K562 (cell line): ENCODE measurements at regions not wholly inside any gene's neighbourhood (a gene's known extent, or its start where the extent isn't known, plus 50 kb on each side); places are given as distances from the start of the nearest gene placed in this dataset.

Source experiments
- ATAC-seq: fragments of 200-7000 bp; cut with Tn5 transposase; 3 replicates; pipeline ENCODE4 v1.9.1; 2020; ENCODE audit warnings: moderate library complexity
- BruUV-seq: library from RNA; stranded (reverse); fragments of 400-500 nt; replicated peaks from 2 replicates; lab custom pipeline; 2021; lab: Mats Ljungman, UMichigan
- CTCF ChIA-PET: fragments of 300-600 bp; formaldehyde crosslinking; extraction: SDS; loops from one replicate; lab custom pipeline; 2021; ENCODE audit warnings: low intra/inter-chr PET ratio; lab: Yijun Ruan, JAX
- POLR2A ChIA-PET: fragments of 300-600, 350-650 bp; sonication (Branson Sonifier 250); formaldehyde crosslinking; extraction: SDS; loops from one replicate; lab custom pipeline; 2021; ENCODE audit warnings: antibody characterized with exemption, inconsistent platforms; lab: Yijun Ruan, JAX
- DNase-seq, 4 experiments: peaks; one replicate each; pipeline versions ENCODE4 v3.0.0 to v3.0.0-alpha.2; 2011 to 2018; ENCODE audit warnings: low spot score in 3 of 4, mixed read lengths in 3 of 4; ENCODE audit errors: extremely low read depth in 1 of 4
- FAIRE-seq: peaks from 2 replicates; lab custom pipeline; 2011; peaks lifted over from hg19 to GRCh38; lab: Jason Lieb, UNC
- H2AFZ ChIP-seq: 2 replicates; pipeline ENCODE4 v1.6.0; 2011; ENCODE audit warnings: low read depth, low read length, control low read depth, inconsistent platforms
- H3K27ac ChIP-seq: fragments of 200-600 bp; 3 replicates; pipeline ENCODE4 v1.8.0; 2011; ENCODE audit warnings: low read depth, mild to moderate bottlenecking, control low read depth, inconsistent platforms, low read length, moderate library complexity, mixed read lengths; ENCODE audit errors: extremely low read depth
- H3K27me3 ChIP-seq, 2 experiments: fragments of 300-600 bp in 1 of 2; 2 replicates in 1 of 2; 3 replicates in 1 of 2; pipeline versions ENCODE4 v1.6.0 to v1.8.0; 2011; ENCODE audit warnings: inconsistent platforms in 2 of 2, low read length in 2 of 2, mild to moderate bottlenecking in 1 of 2, mixed read lengths in 1 of 2, moderate library complexity in 1 of 2; ENCODE audit not compliant: control insufficient read depth in 2 of 2, insufficient read depth in 2 of 2
- H3K36me3 ChIP-seq: fragments of 300-600 bp; 3 replicates; pipeline ENCODE4 v1.8.0; 2011; ENCODE audit warnings: mild to moderate bottlenecking, low read length, inconsistent platforms; ENCODE audit not compliant: control insufficient read depth, insufficient read depth
- H3K4me1 ChIP-seq, 2 experiments: fragments of 200-600 bp in 1 of 2; replicated peaks in 1 of 2; 2 replicates in 1 of 2; 3 replicates in 1 of 2; pipeline versions ENCODE4 v1.5.1 to v1.8.0; 2011; ENCODE audit warnings: inconsistent platforms in 2 of 2, low read length in 2 of 2, mild to moderate bottlenecking in 1 of 2, mixed read lengths in 1 of 2, moderate library complexity in 1 of 2; ENCODE audit not compliant: control insufficient read depth in 2 of 2, insufficient read depth in 2 of 2
- H3K4me2 ChIP-seq: 2 replicates; pipeline ENCODE4 v1.6.1; 2011; ENCODE audit warnings: low read length, control low read depth, inconsistent platforms, mixed read lengths; ENCODE audit not compliant: insufficient read depth
- H3K4me3 ChIP-seq: fragments of 200-600 bp; sonication (generic), shearing (Covaris generic); 2 replicates; pipeline ENCODE4 v1.5.1; 2016; ENCODE audit warnings: control low read depth, inconsistent platforms
- H3K79me2 ChIP-seq: fragments of 200-600 bp; 3 replicates; pipeline ENCODE4 v1.8.0; 2011; ENCODE audit warnings: low read length, inconsistent platforms; ENCODE audit not compliant: control insufficient read depth, insufficient read depth
- H3K9ac ChIP-seq, 2 experiments: 2 replicates each; pipeline versions ENCODE4 v1.6.0 to v1.6.1; 2011; ENCODE audit warnings: low read depth in 2 of 2, low read length in 2 of 2, control low read depth in 1 of 2, inconsistent platforms in 1 of 2, mild to moderate bottlenecking in 1 of 2, mixed read lengths in 1 of 2; ENCODE audit not compliant: insufficient read depth in 1 of 2
- H3K9me1 ChIP-seq: one replicate; pipeline ENCODE4 v1.6.0; 2011; ENCODE audit warnings: inconsistent platforms, mild to moderate bottlenecking, low read length, moderate library complexity; ENCODE audit not compliant: control insufficient read depth, insufficient read depth
- H3K9me3 ChIP-seq: replicated peaks from 2 replicates; pipeline ENCODE4 v1.5.1; 2011; ENCODE audit warnings: low read depth, low read length, inconsistent platforms; ENCODE audit not compliant: control insufficient read depth, insufficient read depth
- H4K20me1 ChIP-seq: replicated peaks from 2 replicates; pipeline ENCODE4 v1.6.1; 2011; ENCODE audit warnings: low read length, inconsistent platforms, mixed read lengths; ENCODE audit not compliant: control insufficient read depth, insufficient read depth
- DIDO1 ChIP-seq: fragments of 450-650 bp; IDR thresholded peaks from 2 replicates; pipeline ENCODE4 v1.6.1; 2016; ENCODE audit warnings: low read depth, missing biosample characterization, missing genetic modification characterization
- JUNB ChIP-seq: fragments of 450-650 bp; formaldehyde crosslinking; conservative IDR thresholded peaks from 2 replicates; pipeline ENCODE4 v1.4.0; 2020; ENCODE audit warnings: mild to moderate bottlenecking
- RAD21 ChIP-seq, 2 experiments: fragments of 250-450 bp in 1 of 2; fragments of 450-650 bp in 1 of 2; sonication (Bioruptor Pico) in 1 of 2; formaldehyde crosslinking in 1 of 2; IDR thresholded peaks in 1 of 2; conservative IDR thresholded peaks in 1 of 2; 2 replicates each; pipeline versions ENCODE4 v1.4.0 to v1.8.0; 2020 to 2022; ENCODE audit warnings: mild to moderate bottlenecking in 2 of 2, moderate library complexity in 1 of 2
- RBBP5 ChIP-seq: fragments of 200-600 bp; sonication (generic); IDR thresholded peaks from 2 replicates; pipeline ENCODE4 v1.6.1; 2012; ENCODE audit warnings: borderline replicate concordance, mild to moderate bottlenecking, low read length, control low read depth, inconsistent platforms; ENCODE audit not compliant: insufficient read depth, poor library complexity, severe bottlenecking
- RBM15 ChIP-seq: fragments of 200-400 bp; formaldehyde crosslinking; IDR thresholded peaks from 2 replicates; pipeline ENCODE4 v1.6.1; 2018; ENCODE audit warnings: mild to moderate bottlenecking, low read length, moderate library complexity; ENCODE audit not compliant: insufficient read depth
- SRSF3 ChIP-seq: fragments of 200-400 bp; formaldehyde crosslinking; IDR thresholded peaks from 2 replicates; pipeline ENCODE4 v1.6.1; 2016; ENCODE audit warnings: mild to moderate bottlenecking, low read length, moderate library complexity; ENCODE audit not compliant: insufficient read depth
- TCF7L2 ChIP-seq: fragments of 150-350 bp; IDR thresholded peaks from 2 replicates; pipeline ENCODE4 v1.6.1; 2016; ENCODE audit warnings: low read depth, mild to moderate bottlenecking, low read length, moderate library complexity
- WGBS: fragments of 100-300 bp; shearing (Covaris generic); methylation state at CpG from one replicate; pipeline ENCODE4 v1.1.6; 2016; ENCODE audit warnings: low coverage, mixed read lengths; ENCODE audit not compliant: insufficient coverage; ENCODE audit errors: missing lambda C conversion rate; 5-methylcytosine and 5-hydroxymethylcytosine counted together
- in situ Hi-C: fragments of 300-500 bp; cut with MboI; formaldehyde crosslinking; loops from 4 replicates; pipeline ENCODE4 v1.15.0; 2018; ENCODE audit warnings: inconsistent platforms, mixed read lengths
- intact Hi-C: fragments of 100-400 bp; cut with micrococcal nuclease; formaldehyde crosslinking; loops from 2 replicates; pipeline ENCODE4 v1.14.2; 2022
- TF ChIP-seq, protein P1 (sequence below): fragments of 450-650 bp; formaldehyde crosslinking; IDR thresholded peaks from 2 replicates; pipeline ENCODE4 v1.4.0; 2022; ENCODE audit warnings: missing genetic modification characterization

DNA sequence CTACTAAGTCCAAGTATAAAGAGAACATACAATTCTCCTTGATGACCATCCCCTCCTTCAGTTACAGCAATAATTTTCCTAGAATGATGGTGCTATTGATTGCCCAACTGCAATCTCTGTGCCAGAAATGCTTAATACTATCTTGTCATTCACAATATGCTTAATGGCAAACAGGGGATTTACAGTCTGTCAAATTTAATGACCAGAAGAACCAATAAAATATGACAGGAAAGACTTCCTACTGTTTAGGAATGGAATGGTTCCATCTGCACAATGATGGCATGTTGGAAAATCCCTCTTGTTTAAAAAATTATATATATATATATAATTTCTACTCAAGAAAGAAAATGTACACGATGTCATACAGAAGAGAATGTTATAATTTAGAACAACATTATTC lies 623.2 kb downstream of the CCER1 start:
- no peaks in the 10 kb centered on the region for H3K36me3 ChIP-seq
- no peaks in the 10 kb centered on the region for H3K79me2 ChIP-seq
- 0% methylated on average over 1 of the region's 1 CpG for WGBS
- no peak for ATAC-seq
- FAIRE-seq: no peak
- in situ Hi-C loops (no loop called here), intact Hi-C loops (no loop called here)
- BruUV-seq: no TSS peak
- no peak overlapping the region for H3K4me2 ChIP-seq
- no peak overlapping the region for H3K9ac ChIP-seq
- H3K9me3 ChIP-seq: no peaks in the 10 kb centered on the region; the same call in 1 of the 2 replicates
- DNase-seq: no peak
- H3K9me1 ChIP-seq: no peaks in the 10 kb centered on the region
- no peaks in the 10 kb centered on the region for H3K27me3 ChIP-seq
- no peaks in the 10 kb centered on the region for H4K20me1 ChIP-seq
- ChIA-PET POLR2A (no interaction called here), CTCF (no interaction called here)
- H2AFZ ChIP-seq: no peak overlapping the region
- H3K27ac ChIP-seq: no peak overlapping the region
- no peaks in the 10 kb centered on the region for H3K4me1 ChIP-seq
- TF ChIP-seq SRSF3 (no peak), DIDO1 (tag) (no peak), RBBP5 (no peak)
- H3K4me3 ChIP-seq: no peak overlapping the region

- CTCF ChIA-PET: no interaction called here
- TF ChIP-seq JUNB (CRISPR knock-in tag): no peak
- TF ChIP-seq, protein P1, sequence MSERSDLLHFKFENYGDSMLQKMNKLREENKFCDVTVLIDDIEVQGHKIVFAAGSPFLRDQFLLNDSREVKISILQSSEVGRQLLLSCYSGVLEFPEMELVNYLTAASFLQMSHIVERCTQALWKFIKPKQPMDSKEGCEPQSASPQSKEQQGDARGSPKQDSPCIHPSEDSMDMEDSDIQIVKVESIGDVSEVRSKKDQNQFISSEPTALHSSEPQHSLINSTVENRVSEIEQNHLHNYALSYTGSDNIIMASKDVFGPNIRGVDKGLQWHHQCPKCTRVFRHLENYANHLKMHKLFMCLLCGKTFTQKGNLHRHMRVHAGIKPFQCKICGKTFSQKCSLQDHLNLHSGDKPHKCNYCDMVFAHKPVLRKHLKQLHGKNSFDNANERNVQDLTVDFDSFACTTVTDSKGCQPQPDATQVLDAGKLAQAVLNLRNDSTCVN: no peak
- no peak for TF ChIP-seq TCF7L2
- TF ChIP-seq RAD21 (CRISPR knock-in tag; conservative IDR thresholded peaks at IDR 0.05 in 1 of 2, IDR thresholded peaks at IDR 0.05 in 1 of 2): no peak
- no peak for TF ChIP-seq RBM15
- no peak overlapping the region for H3K9ac ChIP-seq
- no peak for ATAC-seq
- no peak for FAIRE-seq
- POLR2A ChIA-PET: no interaction called here
- H3K4me1 ChIP-seq: no peaks in the 10 kb centered on the region
- H3K4me3 ChIP-seq: no peak overlapping the region
- no peak overlapping the region for H3K27ac ChIP-seq
- DNase-seq: no peak
- no peaks in the 10 kb centered on the region for H4K20me1 ChIP-seq
- H3K9me3 ChIP-seq: no peaks in the 10 kb centered on the region; the same call in 1 of the 2 replicates
- intact Hi-C loops (no loop called here), in situ Hi-C loops (no loop called here)
- H3K9me1 ChIP-seq: no peaks in the 10 kb centered on the region
- H3K36me3 ChIP-seq: no peaks in the 10 kb centered on the region
- 0% methylated on average over 3 of the region's 3 CpGs for WGBS
- no peak overlapping the region for H3K4me2 ChIP-seq
- no peak overlapping the region for H2AFZ ChIP-seq
- BruUV-seq: no TSS peak
- H3K79me2 ChIP-seq: no peaks in the 10 kb centered on the region
- H3K27me3 ChIP-seq: no peaks in the 10 kb centered on the region
Measured at GRCh38 chr12:90331262-90331661, 622.6 kb upstream of the ATP2B1 start.
